ENCODE measurements at regions not wholly inside any gene's neighbourhood (a gene's known extent, or its start where the extent isn't known, plus 50 kb on each side); places are given as distances from the start of the nearest gene placed in this dataset.

- Mint-ChIP-seq H3K9me3 (peaks cover 6% of the 10 kb centered on the region), H3K4me3 (no peak overlapping the region), H3K4me1 (peaks cover 62% of the 10 kb centered on the region), H3K27ac (peak overlapping the region; percentile 100), H3K27me3 (ENCODE audit: low read depth) (no peaks in the 10 kb centered on the region; the same call in 1 of the 2 replicates), H3K36me3 (peaks cover 8% of the 10 kb centered on the region)
- DNase-seq (ENCODE audit: low spot score) = no peak
- no peak for ATAC-seq
- ChIA-PET POLR2A (no interaction called here), CTCF (interaction anchor here (1.0 to 2.4 kb wide), 4 partner anchors 17 to 198 kb away, joined by 3 to 9 read pairs (median 4); no protein-coding TSS in a partner anchor)
- TF ChIP-seq, protein P1, sequence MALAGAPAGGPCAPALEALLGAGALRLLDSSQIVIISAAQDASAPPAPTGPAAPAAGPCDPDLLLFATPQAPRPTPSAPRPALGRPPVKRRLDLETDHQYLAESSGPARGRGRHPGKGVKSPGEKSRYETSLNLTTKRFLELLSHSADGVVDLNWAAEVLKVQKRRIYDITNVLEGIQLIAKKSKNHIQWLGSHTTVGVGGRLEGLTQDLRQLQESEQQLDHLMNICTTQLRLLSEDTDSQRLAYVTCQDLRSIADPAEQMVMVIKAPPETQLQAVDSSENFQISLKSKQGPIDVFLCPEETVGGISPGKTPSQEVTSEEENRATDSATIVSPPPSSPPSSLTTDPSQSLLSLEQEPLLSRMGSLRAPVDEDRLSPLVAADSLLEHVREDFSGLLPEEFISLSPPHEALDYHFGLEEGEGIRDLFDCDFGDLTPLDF (CRISPR knock-in tag; IDR thresholded peaks at IDR 0.05) = no peak
- TF ChIP-seq E2F5 (CRISPR knock-in tag; IDR thresholded peaks at IDR 0.05) = no peak
- TF ChIP-seq ATF2 (CRISPR knock-in tag; IDR thresholded peaks at IDR 0.05; ENCODE audit: borderline replicate concordance, low read depth) = no peak
- no peak for TF ChIP-seq ZNF423 (CRISPR knock-in tag; IDR thresholded peaks at IDR 0.05)
- no peak for TF ChIP-seq USF2 (CRISPR knock-in tag; IDR thresholded peaks at IDR 0.05)
- no peak for TF ChIP-seq ZNF138 (CRISPR knock-in tag; conservative IDR thresholded peaks at IDR 0.05)
- TF ChIP-seq CBFB (CRISPR knock-in tag; IDR thresholded peaks at IDR 0.05; ENCODE audit: low read depth) = no peak
- TF ChIP-seq EMX1 (CRISPR knock-in tag; IDR thresholded peaks at IDR 0.05) = no peak
Measured at GRCh38 chr12:14256121-14256520, 109.4 kb upstream of the ATF7IP start.

- Mint-ChIP-seq H3K27ac (peak overlapping the region; percentile 100), H3K4me1 (peaks cover 63% of the 10 kb centered on the region), H3K27me3 (ENCODE audit: low read depth) (no peaks in the 10 kb centered on the region; the same call in 1 of the 2 replicates), H3K4me3 (peak overlapping the region; percentile 33), H3K36me3 (peaks cover 8% of the 10 kb centered on the region), H3K9me3 (peaks cover 6% of the 10 kb centered on the region)
- POLR2A ChIA-PET = no interaction called here
- ATAC-seq (no peak), DNase-seq (ENCODE audit: low spot score) (peak; percentile 79)
- TF ChIP-seq FOXK1 (CRISPR knock-in tag; IDR thresholded peaks at IDR 0.05) (no peak), FOXP1 (CRISPR knock-in tag; IDR thresholded peaks at IDR 0.05; ENCODE audit: borderline replicate concordance) (no peak), CTCF (IDR thresholded peaks at IDR 0.05) (peak; percentile 75), NR2C2 (CRISPR knock-in tag; IDR thresholded peaks at IDR 0.05) (no peak)
- CTCF ChIA-PET = no interaction called here
Measured at GRCh38 chr12:14256555-14257169, 108.8 kb upstream of the ATF7IP start.

GRCh38 chr12:14257303-14257733 lies 108.2 kb upstream of the ATF7IP start:
- Mint-ChIP-seq H3K4me1 (peaks cover 68% of the 10 kb centered on the region), H3K9me3 (peaks cover 6% of the 10 kb centered on the region), H3K36me3 (peaks cover 8% of the 10 kb centered on the region), H3K27me3 (ENCODE audit: low read depth) (no peaks in the 10 kb centered on the region; the same call in 1 of the 2 replicates), H3K27ac (peak overlapping the region; percentile 100), H3K4me3 (peak overlapping the region; percentile 33)
- no peak for TF ChIP-seq GABPB1 (CRISPR knock-in tag; IDR thresholded peaks at IDR 0.05)
- TF ChIP-seq, protein P2, sequence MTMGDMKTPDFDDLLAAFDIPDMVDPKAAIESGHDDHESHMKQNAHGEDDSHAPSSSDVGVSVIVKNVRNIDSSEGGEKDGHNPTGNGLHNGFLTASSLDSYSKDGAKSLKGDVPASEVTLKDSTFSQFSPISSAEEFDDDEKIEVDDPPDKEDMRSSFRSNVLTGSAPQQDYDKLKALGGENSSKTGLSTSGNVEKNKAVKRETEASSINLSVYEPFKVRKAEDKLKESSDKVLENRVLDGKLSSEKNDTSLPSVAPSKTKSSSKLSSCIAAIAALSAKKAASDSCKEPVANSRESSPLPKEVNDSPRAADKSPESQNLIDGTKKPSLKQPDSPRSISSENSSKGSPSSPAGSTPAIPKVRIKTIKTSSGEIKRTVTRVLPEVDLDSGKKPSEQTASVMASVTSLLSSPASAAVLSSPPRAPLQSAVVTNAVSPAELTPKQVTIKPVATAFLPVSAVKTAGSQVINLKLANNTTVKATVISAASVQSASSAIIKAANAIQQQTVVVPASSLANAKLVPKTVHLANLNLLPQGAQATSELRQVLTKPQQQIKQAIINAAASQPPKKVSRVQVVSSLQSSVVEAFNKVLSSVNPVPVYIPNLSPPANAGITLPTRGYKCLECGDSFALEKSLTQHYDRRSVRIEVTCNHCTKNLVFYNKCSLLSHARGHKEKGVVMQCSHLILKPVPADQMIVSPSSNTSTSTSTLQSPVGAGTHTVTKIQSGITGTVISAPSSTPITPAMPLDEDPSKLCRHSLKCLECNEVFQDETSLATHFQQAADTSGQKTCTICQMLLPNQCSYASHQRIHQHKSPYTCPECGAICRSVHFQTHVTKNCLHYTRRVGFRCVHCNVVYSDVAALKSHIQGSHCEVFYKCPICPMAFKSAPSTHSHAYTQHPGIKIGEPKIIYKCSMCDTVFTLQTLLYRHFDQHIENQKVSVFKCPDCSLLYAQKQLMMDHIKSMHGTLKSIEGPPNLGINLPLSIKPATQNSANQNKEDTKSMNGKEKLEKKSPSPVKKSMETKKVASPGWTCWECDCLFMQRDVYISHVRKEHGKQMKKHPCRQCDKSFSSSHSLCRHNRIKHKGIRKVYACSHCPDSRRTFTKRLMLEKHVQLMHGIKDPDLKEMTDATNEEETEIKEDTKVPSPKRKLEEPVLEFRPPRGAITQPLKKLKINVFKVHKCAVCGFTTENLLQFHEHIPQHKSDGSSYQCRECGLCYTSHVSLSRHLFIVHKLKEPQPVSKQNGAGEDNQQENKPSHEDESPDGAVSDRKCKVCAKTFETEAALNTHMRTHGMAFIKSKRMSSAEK (CRISPR knock-in tag; IDR thresholded peaks at IDR 0.05; ENCODE audit: borderline replicate concordance) = no peak
- TF ChIP-seq, protein P3, sequence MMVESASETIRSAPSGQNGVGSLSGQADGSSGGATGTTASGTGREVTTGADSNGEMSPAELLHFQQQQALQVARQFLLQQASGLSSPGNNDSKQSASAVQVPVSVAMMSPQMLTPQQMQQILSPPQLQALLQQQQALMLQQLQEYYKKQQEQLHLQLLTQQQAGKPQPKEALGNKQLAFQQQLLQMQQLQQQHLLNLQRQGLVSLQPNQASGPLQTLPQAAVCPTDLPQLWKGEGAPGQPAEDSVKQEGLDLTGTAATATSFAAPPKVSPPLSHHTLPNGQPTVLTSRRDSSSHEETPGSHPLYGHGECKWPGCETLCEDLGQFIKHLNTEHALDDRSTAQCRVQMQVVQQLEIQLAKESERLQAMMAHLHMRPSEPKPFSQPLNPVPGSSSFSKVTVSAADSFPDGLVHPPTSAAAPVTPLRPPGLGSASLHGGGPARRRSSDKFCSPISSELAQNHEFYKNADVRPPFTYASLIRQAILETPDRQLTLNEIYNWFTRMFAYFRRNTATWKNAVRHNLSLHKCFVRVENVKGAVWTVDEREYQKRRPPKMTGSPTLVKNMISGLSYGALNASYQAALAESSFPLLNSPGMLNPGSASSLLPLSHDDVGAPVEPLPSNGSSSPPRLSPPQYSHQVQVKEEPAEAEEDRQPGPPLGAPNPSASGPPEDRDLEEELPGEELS (CRISPR knock-in tag; IDR thresholded peaks at IDR 0.05) = no peak
- ATAC-seq = no peak
- DNase-seq (ENCODE audit: low spot score) = no peak
- CTCF ChIA-PET = interaction anchor here (0.6 to 2.8 kb wide), 12 partner anchors 11 to 196 kb away, joined by 3 to 34 read pairs (median 3); partner anchors contain the start of gene ATF7IP
- POLR2A ChIA-PET = interaction anchor here (0.6 to 4.2 kb wide), 14 partner anchors 9 to 1001 kb away, joined by 3 to 103 read pairs (median 5); partner anchors contain the start of gene ATF7IP
